GM18858 (cell line): ENCODE measurements at regions not wholly inside any gene's neighbourhood (a gene's known extent, or its start where the extent isn't known, plus 50 kb on each side); places are given as distances from the start of the nearest gene placed in this dataset.
"Not testable (repeated sequence)": the region's sequence is repeated elsewhere in the genome, so short reads cannot be mapped to it uniquely, and the experiment has no call there.

Experiments used
- ATAC-seq: cut with Tn5 transposase; IDR thresholded peaks from one replicate; pipeline ENCODE4 v1.9.1; 2021; ENCODE audit not compliant: unreplicated experiment

DNA sequence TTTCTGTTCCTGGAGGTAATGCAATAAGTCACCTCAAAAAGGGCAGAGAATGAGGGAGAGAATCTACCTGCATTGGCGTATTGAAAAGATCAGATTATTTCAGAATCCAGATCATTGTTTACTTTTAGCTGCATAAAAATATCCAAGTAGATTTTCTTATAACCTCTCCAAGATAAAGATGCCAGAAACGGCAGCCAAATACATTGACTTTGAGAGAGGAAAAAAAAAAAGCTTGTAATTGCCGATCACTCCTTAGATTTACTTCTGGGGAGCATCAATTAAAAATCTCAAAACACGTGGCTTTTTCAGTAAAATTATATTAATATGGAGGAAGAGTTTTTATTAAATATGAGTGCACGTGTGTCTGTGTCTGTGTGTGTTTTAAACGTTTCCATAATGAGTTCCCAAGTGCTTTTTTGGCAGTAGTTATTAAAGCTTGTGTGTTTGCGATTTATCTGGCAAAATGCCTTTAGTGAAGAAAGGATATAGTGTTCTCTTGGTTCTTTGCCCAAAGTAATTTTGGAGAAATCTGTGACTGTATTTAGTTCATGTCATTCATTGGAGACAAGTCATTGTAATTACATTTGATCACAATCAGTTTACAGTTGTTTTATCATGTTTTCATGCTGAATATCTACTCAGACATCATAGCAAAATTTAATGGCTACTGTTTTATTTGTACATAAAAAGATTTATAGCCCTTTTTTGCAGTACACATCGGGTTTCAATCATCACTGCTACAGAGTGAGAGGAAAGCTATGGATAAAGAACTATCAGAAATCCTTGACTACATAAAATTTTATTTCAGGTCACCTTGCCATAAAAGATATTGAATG lies 176.1 kb downstream of the TM9SF2 start:
- no peak for ATAC-seq

DNA sequence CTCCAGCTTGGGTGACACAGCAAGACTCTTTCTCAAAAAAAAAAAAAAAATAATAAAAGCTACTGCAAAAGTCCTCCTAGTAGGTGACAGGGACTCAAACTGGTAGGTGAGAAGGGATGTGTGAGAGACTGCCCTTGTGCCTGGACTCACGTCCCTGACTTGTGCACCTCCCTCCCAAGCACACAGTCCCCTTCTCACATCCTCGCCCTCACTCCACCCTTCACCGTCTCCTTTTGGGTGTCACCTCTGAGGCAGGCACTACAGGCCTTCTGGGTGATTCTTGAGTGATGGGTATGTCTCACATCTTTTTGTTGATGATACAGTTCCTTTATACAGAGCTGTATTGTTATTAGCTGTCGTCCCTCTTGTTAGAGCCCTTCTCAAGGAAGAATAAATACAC lies 170.5 kb downstream of the TM9SF2 start:
- ATAC-seq, result no peak

DNA sequence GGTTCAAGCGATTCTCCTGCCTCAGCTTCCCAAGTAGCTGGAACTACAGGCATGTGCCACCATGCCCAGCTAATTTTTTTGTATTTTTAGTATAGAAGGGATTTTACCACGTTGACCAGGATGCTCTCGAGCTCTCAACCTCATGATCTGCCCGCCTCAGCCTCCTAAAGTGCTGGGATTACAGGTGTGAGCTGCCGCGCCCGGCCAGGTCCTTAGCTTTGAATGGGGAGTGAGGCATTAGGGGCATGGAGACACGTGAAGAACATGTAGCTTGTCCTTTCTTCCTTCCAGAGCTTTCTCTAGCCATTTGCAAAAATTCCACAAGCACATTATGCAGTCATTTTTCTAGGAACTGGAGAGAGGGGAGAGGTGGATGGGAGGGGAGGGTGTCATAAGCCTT lies 167.8 kb downstream of the TM9SF2 start:
- not testable (repeated sequence) for ATAC-seq

DNA sequence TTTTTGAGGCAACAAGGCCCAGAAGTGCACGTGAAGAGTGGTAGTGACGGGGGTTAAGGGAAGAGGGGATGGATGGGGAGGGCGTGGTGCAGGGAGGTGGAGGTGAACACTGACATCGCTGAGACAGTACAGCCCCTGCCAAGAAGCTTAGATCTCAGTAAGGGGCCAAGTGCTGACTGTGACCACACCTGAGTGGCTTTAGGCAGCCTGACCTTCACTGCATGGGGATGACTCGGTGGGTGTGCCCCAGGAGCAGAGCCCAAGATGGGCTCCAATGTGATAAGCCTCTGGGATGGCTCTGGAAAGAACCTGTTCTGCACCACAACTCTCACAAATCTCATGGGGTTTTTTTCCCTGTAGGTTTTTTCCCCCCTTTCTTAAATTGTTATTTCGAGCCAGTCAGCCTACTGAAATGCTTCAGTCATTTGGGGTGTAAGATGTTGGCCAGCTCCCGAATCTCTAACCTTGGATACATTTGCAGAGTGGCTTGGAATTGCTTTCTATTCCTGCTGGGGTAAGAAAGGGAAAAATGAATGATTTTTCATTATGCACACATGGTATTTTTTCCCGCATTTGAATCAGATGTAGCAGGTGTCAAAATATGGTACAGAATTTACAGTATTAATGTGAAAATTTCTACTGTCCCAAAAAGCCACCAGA lies 165.0 kb downstream of the TM9SF2 start:
- no peak for ATAC-seq

- ATAC-seq, result no peak
Observed at GRCh38 chr13:99665711-99666110, 164.4 kb downstream of the TM9SF2 start.

DNA sequence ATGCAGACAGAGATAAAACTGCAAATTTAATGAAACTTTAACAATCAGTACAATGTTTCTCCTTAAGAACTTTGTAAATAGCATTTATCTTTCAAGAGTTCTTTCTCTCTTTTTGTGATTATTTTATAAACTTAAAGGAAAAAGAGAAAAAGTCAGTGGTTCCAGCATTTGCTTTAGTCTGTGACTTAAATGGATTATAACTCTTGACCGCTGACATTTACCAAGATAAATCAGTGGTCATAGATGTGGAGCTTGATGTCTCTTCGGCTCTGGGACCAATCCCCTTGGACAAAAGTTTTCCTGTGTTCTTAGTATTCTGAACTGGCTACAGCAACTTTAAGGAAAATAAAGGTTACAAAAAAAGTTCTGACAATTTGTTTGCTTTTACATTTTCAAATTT lies 162.6 kb downstream of the TM9SF2 start:
- ATAC-seq, result no peak

- no peak for ATAC-seq
Observed at GRCh38 chr13:99663185-99663825, 162.0 kb downstream of the TM9SF2 start.

DNA sequence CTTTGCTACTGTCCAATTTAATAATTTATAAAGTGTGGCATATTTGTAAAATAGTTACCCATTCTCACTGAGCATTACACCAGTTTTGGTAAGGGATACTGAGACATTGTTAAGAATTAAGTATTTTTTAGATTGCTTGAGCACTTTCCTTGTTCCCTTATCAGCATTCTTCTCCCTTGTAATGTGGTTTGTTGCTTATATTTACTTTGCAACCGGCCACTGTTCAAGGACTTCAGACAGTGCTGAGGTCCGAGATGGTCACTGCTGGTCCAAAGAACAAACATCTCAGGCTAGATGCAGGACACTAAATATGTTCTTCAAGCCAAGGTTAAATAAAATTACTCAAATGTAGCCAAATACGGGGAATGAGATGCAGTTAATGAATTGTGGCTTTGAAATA lies 161.4 kb downstream of the TM9SF2 start:
- ATAC-seq, result no peak

GRCh38 chr13:99661791-99662190 lies 160.5 kb downstream of the TM9SF2 start:
- ATAC-seq, result no peak

DNA sequence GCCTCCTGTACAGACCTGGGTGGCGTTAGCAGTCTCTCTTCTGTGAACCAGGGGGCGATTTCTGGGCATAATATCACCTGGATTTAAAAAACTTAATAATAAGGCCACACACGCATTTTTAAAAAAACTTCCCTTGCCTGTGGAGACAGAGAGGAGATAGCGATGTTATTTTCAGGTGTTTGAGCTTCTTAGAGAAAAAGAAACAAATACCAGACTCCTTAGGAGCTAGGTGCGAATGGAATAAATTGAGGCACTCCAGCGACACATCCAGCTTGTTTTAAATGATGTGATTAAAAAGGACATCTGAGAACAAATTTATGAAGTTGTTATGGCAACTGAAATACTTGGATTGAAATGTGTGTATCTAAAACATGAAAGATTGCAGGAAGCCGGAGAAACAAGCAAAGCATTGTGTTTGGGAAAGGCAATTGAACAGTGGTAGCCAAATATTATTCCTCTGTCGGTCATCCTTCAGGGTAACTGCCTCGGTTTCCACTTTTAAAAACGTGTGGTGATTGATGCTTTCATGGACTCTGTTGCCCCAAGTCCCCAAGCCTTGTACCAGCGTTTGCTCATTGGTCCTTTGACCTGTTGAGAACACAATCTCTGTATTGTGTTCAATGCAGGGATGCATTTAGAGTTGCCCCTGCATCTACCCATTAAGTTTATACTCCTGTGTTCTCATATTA lies 158.7 kb downstream of the TM9SF2 start:
- ATAC-seq, result no peak

GRCh38 chr13:99659226-99659625 lies 158.0 kb downstream of the TM9SF2 start:
- ATAC-seq, result no peak

DNA sequence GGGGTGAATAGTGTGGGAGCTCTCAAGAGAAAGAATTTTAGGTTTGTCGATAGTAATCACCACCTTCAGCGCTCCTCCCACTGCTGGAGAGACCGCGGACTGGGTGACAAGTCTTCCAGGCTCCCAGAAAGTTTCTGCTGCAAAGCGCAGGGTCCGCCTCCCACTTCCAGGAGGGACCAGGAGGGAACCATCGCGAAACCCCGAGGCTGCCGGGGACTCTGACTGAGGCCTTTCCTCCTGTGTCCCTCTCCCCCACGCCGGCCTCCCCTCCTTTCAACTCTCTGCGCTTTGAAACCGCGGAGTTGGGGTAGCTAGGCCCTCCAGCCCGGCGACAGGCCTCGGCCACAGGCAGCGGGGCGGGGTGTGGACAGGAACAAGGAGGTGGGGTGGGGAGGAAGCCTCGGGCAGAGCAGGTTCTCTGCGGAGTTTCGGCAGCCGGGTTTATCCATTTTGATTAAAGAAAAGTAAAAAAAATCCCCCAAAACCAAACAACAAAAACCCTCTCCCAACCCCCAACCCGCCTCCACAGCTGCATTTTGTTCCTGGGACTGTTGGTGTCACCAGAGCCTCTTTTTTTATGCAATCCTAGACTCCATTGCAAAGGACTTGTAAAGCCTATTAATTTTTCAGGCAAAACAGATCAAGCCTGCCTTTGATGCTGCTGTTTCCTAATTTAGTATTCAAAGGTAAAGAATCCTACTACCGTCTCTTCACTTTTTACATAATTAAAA lies 157.2 kb downstream of the TM9SF2 start:
- no peak for ATAC-seq

DNA sequence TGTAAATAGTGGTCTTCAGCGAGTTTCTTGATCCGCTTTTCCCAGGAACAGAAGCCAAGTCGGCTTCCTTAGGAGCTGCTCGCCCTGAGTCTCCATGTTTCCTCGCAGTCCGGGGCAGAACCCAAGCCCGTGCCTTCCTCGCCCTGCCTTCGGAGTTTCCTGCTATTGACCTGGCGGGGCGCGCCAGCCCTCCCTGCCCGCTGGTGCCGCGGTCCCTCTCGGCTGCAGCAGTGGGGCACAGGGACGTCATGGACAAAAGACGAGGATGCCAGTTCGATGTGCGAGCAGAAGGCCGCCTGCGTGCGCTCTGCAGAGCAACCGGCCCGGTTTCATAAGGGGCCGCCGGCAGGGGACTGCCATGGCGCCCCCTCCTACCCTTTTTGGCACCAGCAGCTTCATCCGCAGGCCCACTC lies 156.6 kb downstream of the TM9SF2 start:
- ATAC-seq, result no peak

DNA sequence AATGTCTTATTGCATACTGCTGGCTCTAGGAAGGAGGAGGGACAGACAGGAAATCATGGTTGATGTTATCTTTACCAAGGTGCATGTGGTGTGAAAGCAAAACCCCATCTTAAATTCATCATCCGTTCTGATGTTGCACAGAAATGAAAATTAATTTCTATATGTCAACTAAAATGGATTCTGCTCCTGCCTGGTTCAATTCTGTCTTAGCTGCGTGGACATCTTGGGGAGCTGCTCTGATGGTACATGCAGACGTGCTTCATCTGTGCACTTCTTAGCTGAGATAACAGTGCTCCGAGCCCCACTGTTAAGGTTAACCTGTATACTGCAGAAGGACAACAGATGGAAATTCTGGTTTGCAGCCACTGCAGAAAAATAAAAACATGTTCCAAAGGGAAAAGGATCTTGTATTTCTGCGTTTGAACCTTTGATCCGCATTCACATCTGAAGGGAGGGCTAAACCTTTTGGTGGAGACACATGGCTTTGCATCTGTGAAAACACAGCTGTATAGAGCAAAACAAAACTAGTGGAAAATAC lies 155.6 kb downstream of the TM9SF2 start:
- ATAC-seq, result no peak

GRCh38 chr13:99656092-99656745 lies 154.9 kb downstream of the TM9SF2 start:
- no peak for ATAC-seq

- ATAC-seq, result no peak
Observed at GRCh38 chr13:99655351-99656091, 154.2 kb downstream of the TM9SF2 start.

- no peak for ATAC-seq
Observed at GRCh38 chr13:99654076-99654475, 152.8 kb downstream of the TM9SF2 start.

- ATAC-seq, result no peak
Observed at GRCh38 chr13:99653526-99653925, 152.3 kb downstream of the TM9SF2 start.

- ATAC-seq, result no peak
Observed at GRCh38 chr13:99652901-99653300, 151.6 kb downstream of the TM9SF2 start.
